H9 (cell line): ENCODE measurements at regions not wholly inside any gene's neighbourhood (a gene's known extent, or its start where the extent isn't known, plus 50 kb on each side); places are given as distances from the start of the nearest gene placed in this dataset.

Experiments used
- DNase-seq: peaks from one replicate; pipeline ENCODE4 v3.0.0-alpha.2; 2017
- H2AFZ ChIP-seq: one replicate; pipeline ENCODE4 v1.6.1; 2013; ENCODE audit warnings: mild to moderate bottlenecking, low read length, control low read depth, moderate library complexity
- H2AK5ac ChIP-seq: 2 replicates; pipeline ENCODE4 v1.6.1; 2013; ENCODE audit warnings: low read length, control low read depth, mixed read lengths; ENCODE audit not compliant: insufficient read length
- H2BK120ac ChIP-seq: one replicate; pipeline ENCODE4 v1.6.1; 2013; ENCODE audit warnings: low read depth, mild to moderate bottlenecking, low read length, control low read depth, inconsistent platforms; ENCODE audit not compliant: poor library complexity, severe bottlenecking
- H2BK12ac ChIP-seq: 2 replicates; pipeline ENCODE4 v1.6.1; 2013; ENCODE audit warnings: low read length, control low read depth, mixed read lengths, low read depth; ENCODE audit not compliant: insufficient read length
- H2BK15ac ChIP-seq: 2 replicates; pipeline ENCODE4 v1.6.1; 2013; ENCODE audit warnings: low read depth, low read length, control low read depth
- H2BK20ac ChIP-seq: one replicate; pipeline ENCODE4 v1.6.1; 2013; ENCODE audit warnings: low read depth, mild to moderate bottlenecking, low read length, control low read depth, inconsistent platforms; ENCODE audit not compliant: poor library complexity, severe bottlenecking
- H2BK5ac ChIP-seq: 2 replicates; pipeline ENCODE4 v1.6.1; 2013; ENCODE audit warnings: low read length, control low read depth, mixed read lengths; ENCODE audit not compliant: insufficient read length
- H3K14ac ChIP-seq: 2 replicates; pipeline ENCODE4 v1.6.1; 2013; ENCODE audit warnings: low read length, control low read depth; ENCODE audit not compliant: insufficient read depth
- H3K18ac ChIP-seq: 2 replicates; pipeline ENCODE4 v1.6.1; 2013; ENCODE audit warnings: low read depth, mild to moderate bottlenecking, mixed read lengths, low read length, control low read depth; ENCODE audit not compliant: insufficient read length
- H3K23ac ChIP-seq: 2 replicates; pipeline ENCODE4 v1.6.1; 2013; ENCODE audit warnings: low read length, control low read depth, mixed read lengths, low read depth; ENCODE audit not compliant: insufficient read length
- H3K23me2 ChIP-seq: 2 replicates; pipeline ENCODE4 v1.6.1; 2013; ENCODE audit warnings: low read depth, mild to moderate bottlenecking, mixed read lengths, low read length, control low read depth; ENCODE audit not compliant: insufficient read length, poor library complexity, severe bottlenecking
- H3K27ac ChIP-seq: 2 replicates; pipeline ENCODE4 v1.5.1; 2013; ENCODE audit warnings: low read length, control low read depth, mixed read lengths, low read depth; ENCODE audit not compliant: insufficient read length
- H3K27me3 ChIP-seq: 2 replicates; pipeline ENCODE4 v1.6.1; 2013; ENCODE audit warnings: low read length, control low read depth, inconsistent platforms; ENCODE audit not compliant: insufficient read depth
- H3K4ac ChIP-seq: 2 replicates; pipeline ENCODE4 v1.6.1; 2013; ENCODE audit warnings: low read depth, mild to moderate bottlenecking, control low read depth, inconsistent platforms, low read length, moderate library complexity
- H3K4me1 ChIP-seq: 2 replicates; pipeline ENCODE4 v1.6.1; 2013; ENCODE audit warnings: low read length, control low read depth, inconsistent platforms; ENCODE audit not compliant: insufficient read depth
- H3K4me2 ChIP-seq: 2 replicates; pipeline ENCODE4 v1.6.1; 2013; ENCODE audit warnings: low read length, control low read depth, mixed read lengths; ENCODE audit not compliant: insufficient read length, insufficient read depth
- H3K56ac ChIP-seq: 2 replicates; pipeline ENCODE4 v1.6.1; 2013; ENCODE audit warnings: low read depth, mild to moderate bottlenecking, mixed read lengths, low read length, control low read depth; ENCODE audit not compliant: insufficient read length
- H3K79me1 ChIP-seq: 2 replicates; pipeline ENCODE4 v1.6.1; 2013; ENCODE audit warnings: low read depth, mild to moderate bottlenecking, moderate library complexity, low read length, control low read depth, inconsistent platforms; ENCODE audit not compliant: insufficient read depth, poor library complexity, severe bottlenecking
- H3K79me2 ChIP-seq: 2 replicates; pipeline ENCODE4 v1.6.1; 2013; ENCODE audit warnings: low read length, control low read depth, inconsistent platforms; ENCODE audit not compliant: insufficient read depth
- H3K9ac ChIP-seq: 2 replicates; pipeline ENCODE4 v1.6.1; 2013; ENCODE audit warnings: low read length, control low read depth, mixed read lengths; ENCODE audit not compliant: insufficient read length; ENCODE audit errors: extremely low read depth
- H3K9me3 ChIP-seq: one replicate; pipeline ENCODE4 v1.6.1; 2013; ENCODE audit warnings: low read depth, low read length, inconsistent platforms; ENCODE audit not compliant: control insufficient read depth
- H3T11ph ChIP-seq: one replicate; pipeline ENCODE4 v1.6.1; 2013; ENCODE audit warnings: mild to moderate bottlenecking, low read length, control low read depth, inconsistent platforms
- H4K20me1 ChIP-seq: one replicate; pipeline ENCODE4 v1.6.1; 2013; ENCODE audit not compliant: control insufficient read depth, insufficient read length, insufficient read depth
- H4K5ac ChIP-seq: 2 replicates; pipeline ENCODE4 v1.6.1; 2013; ENCODE audit warnings: low read depth, mild to moderate bottlenecking, mixed read lengths, low read length, control low read depth; ENCODE audit not compliant: insufficient read length
- H4K8ac ChIP-seq: replicated peaks from 2 replicates; pipeline ENCODE4 v1.6.1; 2013; ENCODE audit warnings: low read length, control low read depth, mixed read lengths, low read depth; ENCODE audit not compliant: insufficient read length
- H4K91ac ChIP-seq: 2 replicates; pipeline ENCODE4 v1.6.1; 2013; ENCODE audit warnings: low read depth, mild to moderate bottlenecking, moderate library complexity, mixed read lengths, low read length, control low read depth; ENCODE audit not compliant: insufficient read length
- H3K27ac Mint-ChIP-seq, 3 experiments: 2 replicates in 2 of 3; 3 replicates in 1 of 3; pipeline ENCODE4 v1.8.0; 2020 to 2021; ENCODE audit warnings: mixed read lengths in 3 of 3, mild to moderate bottlenecking in 1 of 3, moderate library complexity in 1 of 3
- H3K27me3 Mint-ChIP-seq: 2 replicates; pipeline ENCODE4 v1.8.0; 2021; ENCODE audit warnings: low read depth, mild to moderate bottlenecking, moderate library complexity, mixed read lengths
- H3K36me3 Mint-ChIP-seq, 3 experiments: 2 replicates in 2 of 3; 3 replicates in 1 of 3; pipeline ENCODE4 v1.8.0; 2020 to 2021; ENCODE audit warnings: low read depth in 3 of 3, mixed read lengths in 3 of 3; ENCODE audit not compliant: insufficient read depth in 1 of 3
- H3K4me1 Mint-ChIP-seq, 2 experiments: 2 replicates each; pipeline ENCODE4 v1.8.0; 2020; ENCODE audit warnings: mixed read lengths in 2 of 2
- H3K4me3 Mint-ChIP-seq, 2 experiments: 2 replicates in 1 of 2; 3 replicates in 1 of 2; pipeline ENCODE4 v1.8.0; 2020 to 2021; ENCODE audit warnings: mild to moderate bottlenecking in 2 of 2, mixed read lengths in 2 of 2, moderate library complexity in 1 of 2
- H3K9me3 Mint-ChIP-seq, 2 experiments: 2 replicates in 1 of 2; 3 replicates in 1 of 2; pipeline ENCODE4 v1.8.0; 2020; ENCODE audit warnings: mild to moderate bottlenecking in 2 of 2, mixed read lengths in 2 of 2, moderate library complexity in 1 of 2
- TF ChIP-seq, protein P1 (sequence below): fragments of 200-600 bp; sonication (generic); conservative IDR thresholded peaks from 3 replicates; pipeline ENCODE4 v1.8.0; 2021; ENCODE audit warnings: antibody characterized with exemption, mild to moderate bottlenecking

DNA sequence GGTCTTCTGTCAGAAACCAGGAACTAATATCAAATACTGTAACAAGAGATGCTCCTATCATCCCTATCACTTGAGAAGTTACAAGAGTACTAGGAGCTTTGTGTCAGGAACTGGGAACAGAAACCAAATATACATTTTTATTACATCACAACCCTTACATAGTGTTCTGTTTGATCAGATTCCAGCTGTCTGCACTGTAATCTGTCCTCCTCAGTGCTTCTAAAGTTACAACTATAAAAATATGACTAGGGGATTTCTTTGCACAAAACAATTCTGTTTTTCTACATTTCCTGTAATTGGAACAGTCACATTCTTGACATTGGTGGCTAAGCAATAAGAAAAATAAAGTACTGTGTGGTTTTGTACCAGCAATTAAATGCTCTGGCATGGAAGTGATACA lies 686.0 kb downstream of the PDHA2 start:
- Histone ChIP-seq H3K23ac (no peak overlapping the region), H2AK5ac (no peak overlapping the region), H3K9ac (no peak overlapping the region), H4K91ac (no peak overlapping the region), H3K79me1 (no peaks in the 10 kb centered on the region), H4K5ac (no peak overlapping the region), H2BK12ac (no peak overlapping the region), H3K56ac (no peak overlapping the region), H3K4me2 (no peak overlapping the region), H3K27ac (no peak overlapping the region), H3K14ac (no peak overlapping the region), H3K23me2 (no peaks in the 10 kb centered on the region), H2AFZ (no peak overlapping the region), H2BK120ac (no peak overlapping the region), H2BK20ac (no peak overlapping the region), H3K4me1 (no peaks in the 10 kb centered on the region), H4K8ac (no peak overlapping the region), H3K18ac (no peak overlapping the region), H3K27me3 (no peaks in the 10 kb centered on the region), H3K79me2 (no peaks in the 10 kb centered on the region), H4K20me1 (no peaks in the 10 kb centered on the region), H2BK15ac (no peak overlapping the region), H3T11ph (no peak overlapping the region), H3K4ac (no peak overlapping the region), H3K9me3 (no peaks in the 10 kb centered on the region), H2BK5ac (no peak overlapping the region)
- TF ChIP-seq, protein P1, sequence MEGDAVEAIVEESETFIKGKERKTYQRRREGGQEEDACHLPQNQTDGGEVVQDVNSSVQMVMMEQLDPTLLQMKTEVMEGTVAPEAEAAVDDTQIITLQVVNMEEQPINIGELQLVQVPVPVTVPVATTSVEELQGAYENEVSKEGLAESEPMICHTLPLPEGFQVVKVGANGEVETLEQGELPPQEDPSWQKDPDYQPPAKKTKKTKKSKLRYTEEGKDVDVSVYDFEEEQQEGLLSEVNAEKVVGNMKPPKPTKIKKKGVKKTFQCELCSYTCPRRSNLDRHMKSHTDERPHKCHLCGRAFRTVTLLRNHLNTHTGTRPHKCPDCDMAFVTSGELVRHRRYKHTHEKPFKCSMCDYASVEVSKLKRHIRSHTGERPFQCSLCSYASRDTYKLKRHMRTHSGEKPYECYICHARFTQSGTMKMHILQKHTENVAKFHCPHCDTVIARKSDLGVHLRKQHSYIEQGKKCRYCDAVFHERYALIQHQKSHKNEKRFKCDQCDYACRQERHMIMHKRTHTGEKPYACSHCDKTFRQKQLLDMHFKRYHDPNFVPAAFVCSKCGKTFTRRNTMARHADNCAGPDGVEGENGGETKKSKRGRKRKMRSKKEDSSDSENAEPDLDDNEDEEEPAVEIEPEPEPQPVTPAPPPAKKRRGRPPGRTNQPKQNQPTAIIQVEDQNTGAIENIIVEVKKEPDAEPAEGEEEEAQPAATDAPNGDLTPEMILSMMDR: no peak
- H3K9me3 Mint-ChIP-seq: peaks cover 5 to 7% of the 10 kb centered on the region in 2 experiments; a peak in 2 of 5 replicates
- H3K4me3 Mint-ChIP-seq: no peak overlapping the region
- peaks cover 0 to 10% (median 0%) of the 10 kb centered on the region in 3 experiments; a peak in 2 of 7 replicates for H3K36me3 Mint-ChIP-seq
- H3K27me3 Mint-ChIP-seq: no peaks in the 10 kb centered on the region
- no peak overlapping the region for H3K27ac Mint-ChIP-seq
- DNase-seq: no peak
- H3K4me1 Mint-ChIP-seq: no peaks in the 10 kb centered on the region
